ENCODE measurements at regions not wholly inside any gene's neighbourhood (a gene's known extent, or its start where the extent isn't known, plus 50 kb on each side); places are given as distances from the start of the nearest gene placed in this dataset.

- no peak overlapping the region for H3K4me3 Mint-ChIP-seq
- H3K27me3 Mint-ChIP-seq (ENCODE audit: low read depth): no peaks in the 10 kb centered on the region
- peaks cover 6% of the 10 kb centered on the region for H3K4me1 Mint-ChIP-seq
- peaks cover 21% of the 10 kb centered on the region for H3K9me3 Mint-ChIP-seq
- DNase-seq (ENCODE audit: low read depth, low spot score): no peak
- no peak overlapping the region for H3K27ac Mint-ChIP-seq (ENCODE audit: unreplicated experiment)
- TF ChIP-seq CTCF (conservative IDR thresholded peaks at IDR 0.05): no peak
- peaks cover 8% of the 10 kb centered on the region for H3K36me3 Mint-ChIP-seq (ENCODE audit: low read depth)
Measured at GRCh38 chr2:226179010-226179409, 620.6 kb downstream of the IRS1 start.

GRCh38 chr2:226176283-226176984, 623.2 kb downstream of the IRS1 start:
- Mint-ChIP-seq H3K4me3 (no peak overlapping the region), H3K4me1 (no peaks in the 10 kb centered on the region), H3K9me3 (peaks cover 16% of the 10 kb centered on the region), H3K36me3 (ENCODE audit: low read depth) (peaks cover 6% of the 10 kb centered on the region), H3K27ac (ENCODE audit: unreplicated experiment) (no peak overlapping the region), H3K27me3 (ENCODE audit: low read depth) (no peaks in the 10 kb centered on the region)
- TF ChIP-seq CTCF (conservative IDR thresholded peaks at IDR 0.05): no peak
- DNase-seq (ENCODE audit: low read depth, low spot score): no peak

- no peak overlapping the region for H3K4me3 Mint-ChIP-seq
- peaks cover 18% of the 10 kb centered on the region for H3K9me3 Mint-ChIP-seq
- no peaks in the 10 kb centered on the region for H3K27me3 Mint-ChIP-seq (ENCODE audit: low read depth)
- no peak for TF ChIP-seq CTCF (conservative IDR thresholded peaks at IDR 0.05)
- H3K27ac Mint-ChIP-seq (ENCODE audit: unreplicated experiment): no peak overlapping the region
- peaks cover 3% of the 10 kb centered on the region for H3K4me1 Mint-ChIP-seq
- H3K36me3 Mint-ChIP-seq (ENCODE audit: low read depth): peaks cover 6% of the 10 kb centered on the region
- no peak for DNase-seq (ENCODE audit: low read depth, low spot score)
Measured at GRCh38 chr2:226174390-226174789, 625.2 kb downstream of the IRS1 start.

GRCh38 chr2:226172939-226173338, 626.7 kb downstream of the IRS1 start:
- no peak for DNase-seq (ENCODE audit: low read depth, low spot score)
- Mint-ChIP-seq H3K4me1 (peaks cover 3% of the 10 kb centered on the region), H3K4me3 (no peak overlapping the region), H3K27me3 (ENCODE audit: low read depth) (no peaks in the 10 kb centered on the region), H3K27ac (ENCODE audit: unreplicated experiment) (no peak overlapping the region), H3K36me3 (ENCODE audit: low read depth) (no peaks in the 10 kb centered on the region), H3K9me3 (peaks cover 9% of the 10 kb centered on the region)
- no peak for TF ChIP-seq CTCF (conservative IDR thresholded peaks at IDR 0.05)

- Mint-ChIP-seq H3K27ac (ENCODE audit: unreplicated experiment) (peak overlapping the region; percentile 31), H3K4me3 (no peak overlapping the region), H3K4me1 (peaks cover 3% of the 10 kb centered on the region), H3K36me3 (ENCODE audit: low read depth) (no peaks in the 10 kb centered on the region), H3K27me3 (ENCODE audit: low read depth) (no peaks in the 10 kb centered on the region), H3K9me3 (peaks cover 9% of the 10 kb centered on the region)
- no peak for DNase-seq (ENCODE audit: low read depth, low spot score)
- no peak for TF ChIP-seq CTCF (conservative IDR thresholded peaks at IDR 0.05)
Measured at GRCh38 chr2:226172309-226172708, 627.3 kb downstream of the IRS1 start.
